Activated B cell treated with CpG ODN at 0.5 μM for 24 hours (primary cell): ENCODE measurements at regions not wholly inside any gene's neighbourhood (a gene's known extent, or its start where the extent isn't known, plus 50 kb on each side); places are given as distances from the start of the nearest gene placed in this dataset.

Experiments
- ATAC-seq: fragments of 200-7000 bp; cut with Tn5 transposase; one replicate; pipeline ENCODE4 v1.10.0; 2021; ENCODE audit warnings: low read depth, mild to moderate bottlenecking, moderate library complexity
- CTCF ChIA-PET: fragments of 350-600 bp; sonication (Branson Sonifier 250); formaldehyde crosslinking; loops from one replicate; lab custom pipeline; 2021; ENCODE audit warnings: antibody characterized with exemption; lab: Charles Lee
- POLR2A ChIA-PET: fragments of 350-600 bp; sonication (Branson Sonifier 250); formaldehyde crosslinking; loops from one replicate; lab custom pipeline; 2021; ENCODE audit warnings: antibody characterized with exemption; lab: Charles Lee
- DNase-seq: peaks from one replicate; pipeline ENCODE4 v3.0.0; 2022
- H3K27ac Mint-ChIP-seq: one replicate; pipeline ENCODE4 v1.8.0; 2020; ENCODE audit warnings: mixed read lengths
- H3K27me3 Mint-ChIP-seq: one replicate; pipeline ENCODE4 v1.8.0; 2021; ENCODE audit warnings: mixed read lengths
- H3K36me3 Mint-ChIP-seq: one replicate; pipeline ENCODE4 v1.8.0; 2021; ENCODE audit warnings: low read depth, mixed read lengths
- H3K4me1 Mint-ChIP-seq: one replicate; pipeline ENCODE4 v1.8.0; 2021; ENCODE audit warnings: mixed read lengths
- H3K4me3 Mint-ChIP-seq: one replicate; pipeline ENCODE4 v1.8.0; 2020; ENCODE audit warnings: mild to moderate bottlenecking, mixed read lengths
- H3K9me3 Mint-ChIP-seq: one replicate; pipeline ENCODE4 v1.8.0; 2020; ENCODE audit warnings: mixed read lengths
- intact Hi-C: fragments of 100-400 bp; cut with micrococcal nuclease; formaldehyde crosslinking; loops from one replicate; pipeline ENCODE4 v1.15.1; 2024
- TF ChIP-seq, protein P1 (sequence below): fragments of 200-600 bp; IDR thresholded peaks from one replicate; pipeline ENCODE4 v1.8.0; 2022; ENCODE audit warnings: antibody characterized with exemption, mild to moderate bottlenecking

DNA sequence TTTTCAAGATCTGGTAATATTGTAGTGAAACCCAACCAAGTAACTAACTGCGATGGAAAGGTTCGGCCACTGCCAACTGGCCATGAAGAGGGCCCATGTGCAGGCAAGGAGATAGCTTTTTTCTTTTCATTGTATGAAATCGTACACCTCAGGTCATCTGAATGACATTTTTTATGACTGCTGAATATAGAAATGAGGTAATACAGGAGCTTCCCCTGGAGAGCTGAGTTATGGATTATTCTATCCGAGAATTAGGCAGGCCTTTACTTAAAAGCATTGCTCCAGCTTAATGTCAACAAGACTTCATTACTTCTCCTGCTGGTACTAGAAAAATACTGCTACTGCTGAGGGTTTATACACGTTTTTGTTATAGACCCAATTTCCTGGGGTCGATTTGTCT lies 1215.6 kb downstream of the EFNB2 start:
- Mint-ChIP-seq H3K27me3 (no peaks in the 10 kb centered on the region), H3K4me1 (no peaks in the 10 kb centered on the region), H3K4me3 (no peak overlapping the region), H3K9me3 (peaks cover 5% of the 10 kb centered on the region), H3K27ac (no peak overlapping the region), H3K36me3 (no peaks in the 10 kb centered on the region)
- intact Hi-C loops, result no loop called here
- ATAC-seq (no peak), DNase-seq (no peak)
- TF ChIP-seq, protein P1, sequence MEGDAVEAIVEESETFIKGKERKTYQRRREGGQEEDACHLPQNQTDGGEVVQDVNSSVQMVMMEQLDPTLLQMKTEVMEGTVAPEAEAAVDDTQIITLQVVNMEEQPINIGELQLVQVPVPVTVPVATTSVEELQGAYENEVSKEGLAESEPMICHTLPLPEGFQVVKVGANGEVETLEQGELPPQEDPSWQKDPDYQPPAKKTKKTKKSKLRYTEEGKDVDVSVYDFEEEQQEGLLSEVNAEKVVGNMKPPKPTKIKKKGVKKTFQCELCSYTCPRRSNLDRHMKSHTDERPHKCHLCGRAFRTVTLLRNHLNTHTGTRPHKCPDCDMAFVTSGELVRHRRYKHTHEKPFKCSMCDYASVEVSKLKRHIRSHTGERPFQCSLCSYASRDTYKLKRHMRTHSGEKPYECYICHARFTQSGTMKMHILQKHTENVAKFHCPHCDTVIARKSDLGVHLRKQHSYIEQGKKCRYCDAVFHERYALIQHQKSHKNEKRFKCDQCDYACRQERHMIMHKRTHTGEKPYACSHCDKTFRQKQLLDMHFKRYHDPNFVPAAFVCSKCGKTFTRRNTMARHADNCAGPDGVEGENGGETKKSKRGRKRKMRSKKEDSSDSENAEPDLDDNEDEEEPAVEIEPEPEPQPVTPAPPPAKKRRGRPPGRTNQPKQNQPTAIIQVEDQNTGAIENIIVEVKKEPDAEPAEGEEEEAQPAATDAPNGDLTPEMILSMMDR, result no peak
- ChIA-PET CTCF (no interaction called here), POLR2A (no interaction called here)

DNA sequence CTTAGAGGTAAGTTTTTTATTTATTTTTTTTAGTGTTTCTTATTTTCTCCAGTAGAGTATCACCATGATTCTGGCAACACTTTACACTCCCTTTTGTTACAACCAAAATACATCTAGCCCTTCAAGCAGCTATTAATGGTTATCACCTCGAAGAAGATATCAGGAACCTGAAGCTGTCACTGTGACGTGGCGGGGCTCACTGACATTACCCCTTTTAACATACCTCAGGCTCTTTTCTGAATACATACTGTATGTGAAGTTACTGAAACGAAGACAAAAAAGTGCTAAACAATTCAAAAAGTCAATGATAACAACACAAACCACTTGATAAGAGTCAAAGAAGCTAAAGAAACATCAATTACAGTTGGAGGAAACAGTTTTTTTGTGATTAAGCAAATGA lies 1218.7 kb downstream of the EFNB2 start:
- Mint-ChIP-seq H3K4me1 (no peaks in the 10 kb centered on the region), H3K4me3 (no peak overlapping the region), H3K9me3 (peaks cover 4% of the 10 kb centered on the region), H3K27ac (no peak overlapping the region), H3K27me3 (no peaks in the 10 kb centered on the region), H3K36me3 (no peaks in the 10 kb centered on the region)
- POLR2A ChIA-PET, result no interaction called here
- CTCF ChIA-PET, result no interaction called here
- ATAC-seq (no peak), DNase-seq (no peak)
- intact Hi-C loops, result no loop called here
- TF ChIP-seq, protein P1, result no peak

DNA sequence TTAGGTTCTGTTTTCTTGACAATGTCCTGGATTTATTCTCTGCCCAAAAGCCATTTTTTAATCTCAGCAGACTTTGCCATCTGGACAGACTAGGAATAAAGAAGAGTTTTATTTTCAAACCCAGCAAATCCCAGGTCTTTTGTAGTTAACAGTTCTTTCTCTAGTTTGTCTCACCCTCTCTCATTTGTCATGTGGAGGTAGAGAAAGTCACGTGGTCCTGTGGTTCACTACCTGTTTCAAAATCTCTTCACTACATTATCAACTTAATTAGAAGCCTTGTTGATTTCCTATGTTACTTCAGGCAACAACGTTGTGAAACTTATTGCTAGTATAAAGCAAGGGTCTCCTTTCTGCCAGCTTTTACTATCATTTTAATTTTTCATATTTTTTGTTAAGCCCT lies 1222.6 kb downstream of the EFNB2 start:
- TF ChIP-seq, protein P1, result no peak
- Mint-ChIP-seq H3K27me3 (no peaks in the 10 kb centered on the region), H3K4me1 (no peaks in the 10 kb centered on the region), H3K9me3 (peaks cover 4% of the 10 kb centered on the region), H3K36me3 (no peaks in the 10 kb centered on the region), H3K27ac (no peak overlapping the region), H3K4me3 (no peak overlapping the region)
- no peak for ATAC-seq
- DNase-seq, result no peak
- ChIA-PET POLR2A (no interaction called here), CTCF (no interaction called here)
- intact Hi-C loops, result no loop called here

DNA sequence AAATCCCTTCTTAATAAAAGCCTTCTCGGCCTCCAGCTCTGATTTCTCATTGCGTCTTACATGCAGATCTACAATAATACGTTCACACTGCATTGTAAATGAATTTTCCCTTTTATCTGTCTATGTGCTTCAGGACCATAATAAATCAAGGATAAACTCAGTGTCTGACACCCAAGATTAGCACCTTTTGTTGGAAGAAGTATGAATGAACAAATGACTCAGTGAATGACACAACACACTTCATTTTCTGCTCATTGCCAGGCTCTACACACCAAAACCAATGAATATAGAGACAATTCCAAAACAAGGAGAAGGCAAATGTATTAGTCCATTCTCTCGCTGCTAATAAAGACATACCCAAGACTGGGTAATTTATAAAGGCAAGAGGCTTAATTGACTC lies 1224.4 kb downstream of the EFNB2 start:
- POLR2A ChIA-PET, result no interaction called here
- intact Hi-C loops, result no loop called here
- H3K4me1 Mint-ChIP-seq, result no peaks in the 10 kb centered on the region
- ATAC-seq (no peak), DNase-seq (no peak)
- CTCF ChIA-PET, result no interaction called here
- H3K4me3 Mint-ChIP-seq, result no peak overlapping the region
- H3K36me3 Mint-ChIP-seq, result no peaks in the 10 kb centered on the region
- TF ChIP-seq, protein P1, result no peak
- H3K27ac Mint-ChIP-seq, result no peak overlapping the region
- peaks cover 4% of the 10 kb centered on the region for H3K9me3 Mint-ChIP-seq
- no peaks in the 10 kb centered on the region for H3K27me3 Mint-ChIP-seq

DNA sequence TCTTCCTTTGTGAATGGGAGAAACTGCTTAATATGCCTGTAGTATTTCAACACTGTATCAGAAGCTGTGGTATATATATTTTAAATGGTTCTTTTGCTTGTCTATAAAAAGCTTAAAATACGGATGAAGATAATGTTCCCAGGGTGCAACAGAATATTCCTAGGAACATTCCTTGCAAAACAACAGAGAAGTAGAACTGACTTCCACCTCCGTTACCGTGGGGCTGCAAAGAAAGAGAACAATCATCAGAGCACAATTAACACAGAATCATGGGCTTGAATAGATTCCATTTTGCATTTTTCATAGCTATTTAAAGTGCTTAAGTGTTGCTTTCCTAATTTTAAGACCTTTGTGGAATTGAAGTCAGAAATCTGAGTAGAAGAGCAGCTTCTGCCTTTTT lies 1227.7 kb downstream of the EFNB2 start:
- intact Hi-C loops, result no loop called here
- Mint-ChIP-seq H3K9me3 (peaks cover 1% of the 10 kb centered on the region), H3K27ac (no peak overlapping the region), H3K4me3 (no peak overlapping the region), H3K36me3 (no peaks in the 10 kb centered on the region), H3K4me1 (no peaks in the 10 kb centered on the region), H3K27me3 (no peaks in the 10 kb centered on the region)
- ChIA-PET CTCF (no interaction called here), POLR2A (no interaction called here)
- ATAC-seq (no peak), DNase-seq (no peak)
- TF ChIP-seq, protein P1, result no peak
